GM12874 (cell line): ENCODE measurements at regions not wholly inside any gene's neighbourhood (a gene's known extent, or its start where the extent isn't known, plus 50 kb on each side); places are given as distances from the start of the nearest gene placed in this dataset.

Experiments
- CTCF ChIP-seq: IDR thresholded peaks from 2 replicates; pipeline ENCODE4 v1.5.1; 2011; ENCODE audit warnings: low read depth, mild to moderate bottlenecking, control low read depth, low read length, moderate library complexity; ENCODE audit not compliant: insufficient read depth

- no peak for TF ChIP-seq CTCF
Observed at GRCh38 chr4:20044502-20044911, 207.2 kb upstream of the SLIT2 start.

GRCh38 chr4:20043991-20044390 is 207.7 kb upstream of the SLIT2 start:
- TF ChIP-seq CTCF: no peak

- no peak for TF ChIP-seq CTCF
Observed at GRCh38 chr4:20042769-20043168, 208.9 kb upstream of the SLIT2 start.

- no peak for TF ChIP-seq CTCF
Observed at GRCh38 chr4:20041839-20042407, 209.8 kb upstream of the SLIT2 start.

GRCh38 chr4:20037745-20038144 is 214.0 kb upstream of the SLIT2 start:
- no peak for TF ChIP-seq CTCF

GRCh38 chr4:20030108-20030507 is 221.6 kb upstream of the SLIT2 start:
- TF ChIP-seq CTCF: no peak

GRCh38 chr4:20028645-20029044 is 223.1 kb upstream of the SLIT2 start:
- no peak for TF ChIP-seq CTCF
